HEK293 (cell line): ENCODE measurements at regions not wholly inside any gene's neighbourhood (a gene's known extent, or its start where the extent isn't known, plus 50 kb on each side); places are given as distances from the start of the nearest gene placed in this dataset.

ENCODE experiments used
- CTCF ChIA-PET: fragments of 350-600 bp; formaldehyde crosslinking; extraction: SDS; loops from one replicate; lab custom pipeline; 2021; ENCODE audit warnings: antibody characterized with exemption; lab: Yijun Ruan, JAX
- POLR2A ChIA-PET: fragments of 300-600 bp; formaldehyde crosslinking; extraction: SDS; loops from one replicate; lab custom pipeline; 2020; ENCODE audit warnings: antibody characterized with exemption, inconsistent platforms; lab: Yijun Ruan, JAX
- H3K27ac ChIP-seq: fragments of 200-500 bp; sonication (Bioruptor generic); 2 replicates; pipeline ENCODE4 v1.5.1; 2014; ENCODE audit warnings: low read depth, low read length, control low read depth, inconsistent platforms; ENCODE audit errors: extremely low read depth
- H3K36me3 ChIP-seq, 2 experiments: fragments of 200-500 bp in 1 of 2; sonication (Bioruptor generic) in 1 of 2; 1 replicate in 1 of 2; 2 replicates in 1 of 2; pipeline ENCODE4 v1.5.1; 2014 to 2017; ENCODE audit warnings: inconsistent platforms in 2 of 2, low read length in 2 of 2; ENCODE audit not compliant: control insufficient read depth in 2 of 2, insufficient read depth in 1 of 2
- H3K4me1 ChIP-seq: fragments of 200-500 bp; sonication (Bioruptor generic); 2 replicates; pipeline ENCODE4 v1.5.1; 2014; ENCODE audit warnings: mild to moderate bottlenecking, low read length, inconsistent platforms; ENCODE audit not compliant: control insufficient read depth, insufficient read depth
- H3K4me3 ChIP-seq: 2 replicates; pipeline ENCODE4 v1.5.1; 2011; ENCODE audit warnings: low read depth, mild to moderate bottlenecking, control low read depth, low read length, moderate library complexity
- H3K9me3 ChIP-seq: fragments of 200-500 bp; sonication (Bioruptor generic); 2 replicates; pipeline ENCODE4 v1.5.1; 2014; ENCODE audit warnings: low read depth, low read length, inconsistent platforms; ENCODE audit not compliant: control insufficient read depth, insufficient read depth
- GLI4 ChIP-seq: fragments of 450-650 bp; formaldehyde crosslinking; IDR thresholded peaks from 2 replicates; pipeline ENCODE4 v1.5.1; 2016; ENCODE audit warnings: missing biosample characterization, missing genetic modification characterization
- IKZF3 ChIP-seq: fragments of 450-650 bp; IDR thresholded peaks from 2 replicates; pipeline ENCODE4 v1.5.0; 2018; ENCODE audit warnings: missing biosample characterization, mild to moderate bottlenecking, missing genetic modification characterization, moderate library complexity
- KLF1 ChIP-seq: fragments of 450-650 bp; formaldehyde crosslinking; IDR thresholded peaks from 2 replicates; pipeline ENCODE4 v1.5.1; 2016; ENCODE audit warnings: missing biosample characterization, missing genetic modification characterization
- SP2 ChIP-seq: fragments of 450-650 bp; formaldehyde crosslinking; IDR thresholded peaks from 2 replicates; pipeline ENCODE4 v1.5.1; 2016; ENCODE audit warnings: missing biosample characterization, missing genetic modification characterization
- YY1 ChIP-seq: fragments of 450-650 bp; formaldehyde crosslinking; IDR thresholded peaks from 2 replicates; pipeline ENCODE4 v1.5.1; 2018; ENCODE audit warnings: missing biosample characterization, missing genetic modification characterization
- ZBTB17 ChIP-seq: fragments of 450-650 bp; formaldehyde crosslinking; IDR thresholded peaks from 2 replicates; pipeline ENCODE4 v1.5.1; 2016; ENCODE audit warnings: missing biosample characterization, missing genetic modification characterization
- ZBTB20 ChIP-seq: fragments of 450-650 bp; formaldehyde crosslinking; IDR thresholded peaks from 2 replicates; pipeline ENCODE4 v1.5.1; 2016; ENCODE audit warnings: missing biosample characterization, missing genetic modification characterization
- ZBTB21 ChIP-seq: fragments of 450-650 bp; formaldehyde crosslinking; IDR thresholded peaks from 2 replicates; pipeline ENCODE4 v1.5.1; 2017; ENCODE audit warnings: missing biosample characterization, missing genetic modification characterization
- ZFHX2 ChIP-seq: fragments of 450-650 bp; formaldehyde crosslinking; conservative IDR thresholded peaks from 2 replicates; pipeline ENCODE4 v1.5.1; 2016; ENCODE audit warnings: missing biosample characterization, missing genetic modification characterization
- ZNF10 ChIP-seq: fragments of 450-650 bp; formaldehyde crosslinking; IDR thresholded peaks from 2 replicates; pipeline ENCODE4 v1.5.1; 2017; ENCODE audit warnings: missing biosample characterization, missing genetic modification characterization
- ZNF112 ChIP-seq: fragments of 450-650 bp; formaldehyde crosslinking; IDR thresholded peaks from 2 replicates; pipeline ENCODE4 v1.5.0; 2017; ENCODE audit warnings: missing biosample characterization, missing genetic modification characterization
- ZNF157 ChIP-seq: fragments of 450-650 bp; formaldehyde crosslinking; IDR thresholded peaks from 2 replicates; pipeline ENCODE4 v1.5.1; 2016; ENCODE audit warnings: missing biosample characterization, missing genetic modification characterization
- ZNF16 ChIP-seq: fragments of 450-650 bp; formaldehyde crosslinking; IDR thresholded peaks from 2 replicates; pipeline ENCODE4 v1.5.1; 2016; ENCODE audit warnings: low read depth, missing biosample characterization, missing genetic modification characterization
- ZNF202 ChIP-seq: fragments of 450-650 bp; formaldehyde crosslinking; IDR thresholded peaks from 2 replicates; pipeline ENCODE4 v1.5.1; 2016; ENCODE audit warnings: missing biosample characterization, missing genetic modification characterization, borderline replicate concordance
- ZNF223 ChIP-seq: fragments of 450-650 bp; formaldehyde crosslinking; IDR thresholded peaks from 2 replicates; pipeline ENCODE4 v1.5.1; 2016; ENCODE audit warnings: missing biosample characterization, missing genetic modification characterization
- ZNF311 ChIP-seq: fragments of 450-650 bp; formaldehyde crosslinking; IDR thresholded peaks from 2 replicates; pipeline ENCODE4 v1.5.1; 2017; ENCODE audit warnings: missing biosample characterization, missing genetic modification characterization, borderline replicate concordance
- ZNF324 ChIP-seq: fragments of 450-650 bp; formaldehyde crosslinking; IDR thresholded peaks from 2 replicates; pipeline ENCODE4 v1.5.1; 2016; ENCODE audit warnings: missing biosample characterization, missing genetic modification characterization
- ZNF341 ChIP-seq: fragments of 450-650 bp; formaldehyde crosslinking; IDR thresholded peaks from 2 replicates; pipeline ENCODE4; 2016; ENCODE audit warnings: low read depth, missing biosample characterization, missing genetic modification characterization
- ZNF391 ChIP-seq: fragments of 450-650 bp; formaldehyde crosslinking; IDR thresholded peaks from 2 replicates; pipeline ENCODE4 v1.5.1; 2016; ENCODE audit warnings: low read depth, missing biosample characterization, missing genetic modification characterization, borderline replicate concordance
- ZNF426 ChIP-seq: fragments of 450-650 bp; formaldehyde crosslinking; IDR thresholded peaks from 2 replicates; pipeline ENCODE4 v1.5.1; 2017; ENCODE audit warnings: missing biosample characterization, missing genetic modification characterization, mild to moderate bottlenecking, inconsistent platforms, moderate library complexity
- ZNF488 ChIP-seq: fragments of 450-650 bp; formaldehyde crosslinking; IDR thresholded peaks from 2 replicates; pipeline ENCODE4 v1.5.1; 2016; ENCODE audit warnings: missing biosample characterization, missing genetic modification characterization
- ZNF677 ChIP-seq: fragments of 450-650 bp; IDR thresholded peaks from 2 replicates; pipeline ENCODE4 v1.5.0; 2018; ENCODE audit warnings: missing biosample characterization, mild to moderate bottlenecking, missing genetic modification characterization, moderate library complexity
- ZNF830 ChIP-seq: fragments of 450-650 bp; IDR thresholded peaks from 2 replicates; pipeline ENCODE4 v1.5.0; 2018; ENCODE audit warnings: missing biosample characterization, missing genetic modification characterization, low read depth, mild to moderate bottlenecking, moderate library complexity

- TF ChIP-seq ZNF677 = no peak
- TF ChIP-seq, all 188 proteins: peak for 0
- no peak overlapping the region for H3K27ac ChIP-seq
- H3K9me3 ChIP-seq = no peaks in the 10 kb centered on the region
- CTCF ChIA-PET = interaction anchor here (0.9 kb wide), 1 partner anchor 78 kb away, joined by 3 read pairs; no protein-coding TSS in a partner anchor
- POLR2A ChIA-PET = no interaction called here
- no peak overlapping the region for H3K4me3 ChIP-seq
- H3K4me1 ChIP-seq = no peaks in the 10 kb centered on the region
- no peaks in the 10 kb centered on the region for H3K36me3 ChIP-seq
These were observed 213.2 kb upstream of the MGMT start for GRCh38 chr10:129253865-129254179.

- H3K4me1 ChIP-seq = no peaks in the 10 kb centered on the region
- CTCF ChIA-PET = interaction anchor here (0.7 kb wide), 1 partner anchor 27 kb away, joined by 3 read pairs; no protein-coding TSS in a partner anchor
- H3K4me3 ChIP-seq = no peak overlapping the region
- POLR2A ChIA-PET = no interaction called here
- H3K9me3 ChIP-seq = no peaks in the 10 kb centered on the region
- TF ChIP-seq ZNF426 (tag by site-specific recombination) (no peak), ZBTB17 (tag by site-specific recombination) (no peak), YY1 (tag by site-specific recombination) (no peak), ZNF202 (tag by site-specific recombination) (no peak), ZNF157 (no peak), ZBTB20 (no peak), ZNF16 (no peak), ZFHX2 (no peak), IKZF3 (tag by site-specific recombination) (no peak), ZNF10 (tag by site-specific recombination) (no peak), ZNF830 (tag by site-specific recombination) (no peak), ZNF341 (no peak), SP2 (tag by site-specific recombination) (no peak), ZNF391 (tag by site-specific recombination) (no peak), ZNF223 (no peak), ZNF488 (no peak)
- no peaks in the 10 kb centered on the region for H3K36me3 ChIP-seq
- no peak overlapping the region for H3K27ac ChIP-seq
These were observed 208.6 kb upstream of the MGMT start for GRCh38 chr10:129258283-129258923.

GRCh38 chr10:129259128-129259815 lies 207.8 kb upstream of the MGMT start:
- Histone ChIP-seq H3K36me3 (no peaks in the 10 kb centered on the region), H3K9me3 (no peaks in the 10 kb centered on the region), H3K4me3 (no peak overlapping the region)
- ChIA-PET POLR2A (no interaction called here), CTCF (no interaction called here)
- no peak for TF ChIP-seq ZNF324 (tag by site-specific recombination)
- TF ChIP-seq GLI4 = no peak
- TF ChIP-seq KLF1 (tag by site-specific recombination) = no peak
- TF ChIP-seq ZNF311 (tag by site-specific recombination) = no peak
- no peak for TF ChIP-seq ZNF112 (tag by site-specific recombination)
- no peak for TF ChIP-seq ZBTB21 (tag by site-specific recombination)
- TF ChIP-seq, all 188 proteins: peak for 0
- H3K4me1 ChIP-seq = no peaks in the 10 kb centered on the region
- H3K27ac ChIP-seq = no peak overlapping the region
